GM21367 (cell line): ENCODE measurements at regions not wholly inside any gene's neighbourhood (a gene's known extent, or its start where the extent isn't known, plus 50 kb on each side); places are given as distances from the start of the nearest gene placed in this dataset.

ENCODE experiments used
- ATAC-seq: cut with Tn5 transposase; IDR thresholded peaks from one replicate; pipeline ENCODE4 v1.9.1; 2021; ENCODE audit not compliant: unreplicated experiment

DNA sequence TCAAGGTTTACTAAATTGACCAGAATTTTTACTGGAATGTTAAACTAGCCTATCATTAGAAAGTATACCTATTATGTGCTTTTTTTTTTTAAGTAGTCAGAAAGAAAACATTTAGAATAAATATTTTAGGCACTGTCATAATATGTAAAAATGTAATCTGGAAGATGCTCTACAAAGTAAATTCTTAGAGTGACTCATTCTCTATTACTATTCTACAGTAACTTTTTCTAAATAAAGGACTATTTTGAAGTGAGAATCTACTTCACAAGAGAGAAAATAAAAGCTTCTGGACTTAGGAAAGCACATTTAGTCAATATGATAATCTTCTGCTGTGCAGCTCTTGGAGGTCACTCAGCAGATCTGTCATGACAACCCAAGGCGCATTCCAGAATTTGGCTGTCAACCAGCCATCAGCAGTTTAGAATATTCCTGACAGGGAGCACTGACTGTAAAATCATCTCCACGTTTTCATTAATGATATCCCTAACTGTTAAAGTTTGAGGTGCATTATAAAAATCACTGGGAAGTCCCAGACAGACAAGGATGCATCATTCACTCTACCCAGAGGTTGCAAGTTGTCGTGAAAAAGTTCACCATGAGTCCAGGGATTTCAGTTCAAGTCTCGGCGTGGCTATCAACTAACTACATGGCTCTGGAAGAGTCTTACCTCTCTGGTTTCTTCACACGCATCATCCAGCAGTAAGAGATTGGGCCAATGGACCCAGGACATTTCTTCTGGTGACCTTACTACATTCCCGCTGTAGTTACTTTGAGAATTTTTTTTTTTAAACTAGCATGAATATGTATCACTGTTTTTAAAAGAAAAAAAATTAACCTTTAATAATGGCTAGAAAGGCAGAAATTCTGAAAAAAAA is 374.9 kb downstream of the GJA1 start:
- ATAC-seq, result no peak

DNA sequence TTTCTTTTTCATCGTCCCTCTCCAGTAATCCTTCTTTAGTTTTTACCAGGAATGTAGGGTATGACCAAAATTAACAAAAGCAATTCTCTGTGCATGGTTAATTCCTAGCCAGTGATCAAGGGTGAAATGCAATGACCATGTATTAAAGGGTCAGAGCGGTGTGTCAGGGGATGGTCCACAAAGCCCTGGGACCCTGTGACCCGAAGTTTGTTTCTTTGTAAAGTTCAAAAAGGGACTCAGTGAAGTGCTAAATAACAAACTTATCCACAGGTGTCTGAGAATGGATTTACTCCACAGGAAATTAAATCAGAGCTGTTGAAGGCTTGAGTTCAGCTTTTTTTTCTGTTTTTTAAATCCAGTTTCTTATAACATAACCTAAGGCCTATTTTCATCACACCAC is 375.7 kb downstream of the GJA1 start:
- no peak for ATAC-seq

GRCh38 chr6:121816361-121816760 is 380.9 kb downstream of the GJA1 start:
- ATAC-seq, result no peak

- no peak for ATAC-seq
Observed at GRCh38 chr6:121816906-121817540, 381.6 kb downstream of the GJA1 start.

- ATAC-seq, result no peak
Observed at GRCh38 chr6:121823437-121823851, 388.0 kb downstream of the GJA1 start.

GRCh38 chr6:121826156-121826810 is 390.8 kb downstream of the GJA1 start:
- ATAC-seq, result no peak

DNA sequence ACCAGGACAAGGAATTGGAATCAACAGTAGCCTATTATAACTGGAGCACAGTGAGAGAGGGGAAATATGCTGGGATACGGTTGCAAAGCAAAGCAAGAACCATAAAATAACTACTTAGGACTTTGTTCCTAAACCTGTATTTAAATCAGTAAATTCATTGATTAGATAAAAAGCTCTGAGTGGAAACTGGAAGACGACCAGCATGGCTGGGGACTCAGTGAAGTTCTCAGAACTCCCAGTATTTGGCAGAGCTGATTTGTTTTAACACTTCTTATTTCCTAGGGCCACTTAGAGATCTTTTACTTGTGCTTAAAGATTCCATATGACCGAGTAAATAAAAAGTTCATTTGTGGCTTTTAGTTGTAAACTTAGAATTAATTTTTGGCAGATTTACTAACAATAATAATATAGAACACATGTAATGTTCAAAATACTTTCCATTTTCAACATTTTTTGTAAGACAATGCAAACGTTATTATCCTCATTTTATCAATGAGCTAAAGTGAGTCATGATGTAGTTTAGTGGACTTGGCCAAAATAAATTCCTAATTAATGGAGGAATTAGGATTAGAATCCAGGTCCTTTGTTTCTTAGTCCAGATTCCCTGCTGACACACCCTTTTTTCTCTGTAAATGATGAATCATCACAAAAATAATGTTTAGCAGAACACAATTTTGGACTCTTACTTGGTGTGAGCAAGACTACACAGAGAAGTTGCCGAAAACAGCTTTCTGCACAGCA is 392.9 kb downstream of the GJA1 start:
- ATAC-seq, result no peak

DNA sequence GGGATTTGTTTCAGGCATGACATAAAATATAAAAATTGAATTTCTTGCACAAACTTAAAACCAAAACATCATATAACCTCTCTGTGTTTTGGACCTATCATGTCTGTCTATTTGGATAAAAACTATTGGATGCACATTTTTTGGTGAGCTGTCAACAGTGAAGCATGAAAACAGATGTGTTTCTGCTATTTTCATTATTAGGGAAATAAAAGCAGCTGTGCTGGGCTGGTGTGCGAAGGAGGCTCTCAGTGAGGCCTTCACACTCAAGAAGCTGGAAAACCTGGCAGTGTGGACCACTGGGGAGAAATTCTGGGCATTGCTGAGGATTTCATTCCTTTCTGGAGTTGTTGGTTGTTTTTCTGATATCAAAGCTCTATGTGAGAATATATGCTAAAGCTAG is 395.3 kb downstream of the GJA1 start:
- ATAC-seq, result no peak

- ATAC-seq, result no peak
Observed at GRCh38 chr6:121835662-121836061, 400.2 kb downstream of the GJA1 start.

DNA sequence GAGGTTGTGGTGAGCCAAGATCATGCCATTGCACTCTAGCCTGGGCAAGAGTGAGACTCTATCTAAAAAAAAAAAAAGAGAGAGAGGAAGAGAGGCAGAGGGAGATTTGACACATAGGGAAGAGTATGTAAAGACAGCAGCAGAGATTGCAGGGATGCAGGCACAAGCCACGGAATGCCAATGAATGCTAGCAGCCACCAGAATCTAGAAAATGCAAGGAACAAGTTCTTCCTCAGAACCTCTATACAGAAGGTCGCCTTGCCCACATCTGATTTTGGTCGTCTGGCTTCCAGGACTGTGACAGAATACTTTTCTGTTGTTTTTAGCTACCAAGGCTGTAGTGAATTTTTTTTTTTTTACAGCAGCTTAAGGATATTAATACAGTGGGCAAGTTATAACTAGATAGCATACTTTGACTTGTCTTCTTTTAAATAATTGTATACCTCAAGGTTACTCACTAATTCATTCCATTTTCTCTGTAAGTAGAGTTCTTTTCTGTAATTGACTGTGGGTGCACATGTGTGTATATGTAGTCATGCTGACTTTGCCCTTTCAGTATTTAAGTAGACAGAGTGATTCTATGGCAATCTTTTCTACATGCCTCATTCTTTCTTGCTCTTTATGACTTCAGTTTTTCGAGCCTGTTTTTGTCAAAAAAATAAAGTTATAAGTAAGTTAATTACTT is 402.2 kb downstream of the GJA1 start:
- no peak for ATAC-seq

- ATAC-seq, result no peak
Observed at GRCh38 chr6:121838842-121839241, 403.4 kb downstream of the GJA1 start.

DNA sequence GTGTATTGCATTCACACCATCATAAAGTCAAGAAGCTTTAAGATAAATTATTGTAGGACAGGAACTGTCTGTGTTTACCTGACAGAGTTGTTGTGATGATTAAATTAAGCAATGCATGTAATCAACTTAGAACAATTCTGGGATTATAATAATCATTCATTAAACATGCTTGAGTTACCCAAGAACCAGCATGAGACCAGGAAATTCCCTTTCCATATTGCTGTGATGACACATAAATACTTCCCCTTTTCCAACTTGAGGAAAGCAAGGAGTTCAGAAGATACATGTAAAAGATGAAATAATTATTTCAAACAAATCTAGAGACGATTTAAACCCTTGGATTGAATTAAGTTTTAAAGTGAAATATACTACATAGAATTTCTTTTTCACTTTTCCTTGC is 404.4 kb downstream of the GJA1 start:
- ATAC-seq, result no peak

DNA sequence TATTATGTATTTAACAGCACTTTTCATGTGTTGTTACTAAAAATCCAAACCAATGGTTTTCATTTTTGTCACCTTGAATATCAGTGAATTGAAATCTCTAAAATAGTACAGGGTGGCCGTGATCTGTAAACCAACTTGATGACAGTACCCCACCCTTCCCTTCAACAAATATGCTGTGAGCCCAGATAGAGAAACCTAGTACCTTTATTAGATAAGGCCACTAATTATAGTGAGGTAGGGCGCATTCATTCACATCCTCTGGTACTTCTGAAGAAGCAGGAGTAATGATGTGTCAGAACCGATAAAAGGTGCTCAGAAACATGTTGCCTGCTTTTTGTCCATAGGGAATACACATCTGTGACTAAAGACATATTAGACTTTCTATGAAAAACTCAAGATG is 409.5 kb downstream of the GJA1 start:
- no peak for ATAC-seq

DNA sequence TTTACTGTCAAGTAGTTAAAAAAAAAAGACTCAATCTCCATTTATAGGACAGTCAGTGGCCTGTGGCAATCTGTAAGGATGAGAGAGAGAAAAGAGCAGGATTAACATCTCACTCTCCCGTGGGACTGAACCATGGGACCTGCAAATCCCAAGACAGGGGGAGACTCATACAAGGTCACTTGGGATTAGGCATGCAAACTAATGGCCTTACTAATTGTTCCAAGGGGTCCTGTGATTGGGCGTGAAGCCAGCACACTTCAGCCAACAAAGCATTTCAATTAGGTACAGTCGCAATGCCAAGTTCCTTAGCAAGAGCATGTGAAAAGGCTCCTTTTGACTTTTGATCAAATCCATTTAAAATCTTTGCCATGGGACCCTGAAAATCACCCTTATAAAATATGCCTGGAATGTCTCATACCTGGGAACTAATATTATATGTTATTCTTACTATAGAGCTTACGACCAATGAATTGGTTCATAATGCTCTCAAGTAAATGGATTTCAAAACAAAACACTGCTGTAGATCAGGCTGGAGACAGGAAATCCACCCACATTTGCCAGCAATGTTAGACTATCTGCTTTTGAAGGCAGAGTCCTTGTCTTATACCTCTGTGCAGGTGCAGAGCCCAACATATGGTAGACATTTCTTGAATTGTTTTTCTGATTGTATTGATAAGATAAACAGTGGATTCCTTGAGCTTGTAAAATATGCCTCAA is 412.5 kb downstream of the GJA1 start:
- no peak for ATAC-seq

- no peak for ATAC-seq
Observed at GRCh38 chr6:121848523-121849255, 413.2 kb downstream of the GJA1 start.

DNA sequence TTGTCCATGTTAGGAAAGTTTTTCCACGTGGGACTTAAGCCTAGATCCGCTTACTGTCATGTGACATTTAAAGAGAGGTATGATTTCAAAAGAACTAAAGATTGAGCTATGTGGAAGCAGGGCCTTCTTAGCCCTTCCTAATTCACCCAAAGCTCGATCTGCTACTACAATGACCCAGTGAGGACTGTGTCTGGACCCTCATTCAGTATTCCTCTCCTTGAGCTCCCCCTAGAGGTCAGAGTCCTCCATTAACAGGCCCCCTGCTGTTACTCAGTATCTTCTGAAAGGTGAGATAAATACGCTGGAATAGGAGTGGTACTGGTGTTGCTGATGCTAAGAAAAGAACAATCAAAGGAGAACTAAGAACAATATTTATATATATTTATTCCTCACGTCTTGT is 414.0 kb downstream of the GJA1 start:
- peak; percentile 85 for ATAC-seq

- ATAC-seq, result no peak
Observed at GRCh38 chr6:121851056-121851455, 415.6 kb downstream of the GJA1 start.

- no peak for ATAC-seq
Observed at GRCh38 chr6:121853686-121854085, 418.2 kb downstream of the GJA1 start.

- no peak for ATAC-seq
Observed at GRCh38 chr6:121855521-121855920, 420.1 kb downstream of the GJA1 start.
